Mesendoderm (in vitro differentiated cells): ENCODE measurements at regions not wholly inside any gene's neighbourhood (a gene's known extent, or its start where the extent isn't known, plus 50 kb on each side); places are given as distances from the start of the nearest gene placed in this dataset.
"Not testable (repeated sequence)": the region's sequence is repeated elsewhere in the genome, so short reads cannot be mapped to it uniquely, and the experiment has no call there.

Experiments used
- DNase-seq: peaks from one replicate; pipeline ENCODE4 v3.0.0; 2013
- H2AK5ac ChIP-seq: 2 replicates; pipeline ENCODE4 v1.6.1; 2013; ENCODE audit warnings: low read length, inconsistent platforms
- H2BK120ac ChIP-seq: 2 replicates; pipeline ENCODE4 v1.6.1; 2013; ENCODE audit warnings: low read depth, mild to moderate bottlenecking, low read length, moderate library complexity, mixed read lengths
- H2BK15ac ChIP-seq: replicated peaks from 2 replicates; pipeline ENCODE4 v1.6.1; 2013; ENCODE audit warnings: low read depth, mild to moderate bottlenecking, moderate library complexity
- H2BK5ac ChIP-seq: 2 replicates; pipeline ENCODE4 v1.6.1; 2013; ENCODE audit warnings: low read length, inconsistent platforms
- H3K18ac ChIP-seq: 2 replicates; pipeline ENCODE4 v1.6.1; 2013; ENCODE audit warnings: mild to moderate bottlenecking, low read length, mixed read lengths
- H3K23ac ChIP-seq: one replicate; pipeline ENCODE4 v1.6.1; 2013; ENCODE audit warnings: low read length
- H3K27ac ChIP-seq: 2 replicates; pipeline ENCODE4 v1.5.1; 2013; ENCODE audit warnings: low read depth, mild to moderate bottlenecking, inconsistent platforms, low read length, moderate library complexity
- H3K27me3 ChIP-seq: 2 replicates; pipeline ENCODE4 v1.6.1; 2013; ENCODE audit warnings: low read length, control low read depth, mild to moderate bottlenecking, inconsistent platforms; ENCODE audit not compliant: insufficient read depth, poor library complexity
- H3K36me3 ChIP-seq: 2 replicates; pipeline ENCODE4 v1.6.1; 2013; ENCODE audit warnings: low read length, inconsistent platforms; ENCODE audit not compliant: control insufficient read depth, insufficient read depth
- H3K4ac ChIP-seq: one replicate; pipeline ENCODE4 v1.6.1; 2013; ENCODE audit warnings: low read depth, mild to moderate bottlenecking, low read length, moderate library complexity
- H3K4me1 ChIP-seq: 2 replicates; pipeline ENCODE4 v1.6.1; 2013; ENCODE audit warnings: low read depth, low read length, inconsistent platforms; ENCODE audit not compliant: control insufficient read depth
- H3K4me2 ChIP-seq: 2 replicates; pipeline ENCODE4 v1.6.1; 2013; ENCODE audit warnings: low read length
- H3K4me3 ChIP-seq: 2 replicates; pipeline ENCODE4 v1.5.1; 2013; ENCODE audit warnings: mild to moderate bottlenecking, low read length
- H3K56ac ChIP-seq: one replicate; pipeline ENCODE4 v1.6.1; 2013; ENCODE audit warnings: low read length
- H3K79me1 ChIP-seq: 2 replicates; pipeline ENCODE4 v1.6.1; 2013; ENCODE audit warnings: low read length, inconsistent platforms
- H3K79me2 ChIP-seq: 2 replicates; pipeline ENCODE4 v1.6.1; 2013; ENCODE audit warnings: mild to moderate bottlenecking, low read length; ENCODE audit not compliant: control insufficient read depth, insufficient read depth
- H3K9ac ChIP-seq: 2 replicates; pipeline ENCODE4 v1.6.1; 2013; ENCODE audit warnings: low read length, inconsistent platforms
- H4K5ac ChIP-seq: one replicate; pipeline ENCODE4 v1.6.1; 2013; ENCODE audit warnings: low read length
- H4K8ac ChIP-seq: one replicate; pipeline ENCODE4 v1.6.1; 2013; ENCODE audit warnings: low read depth, mild to moderate bottlenecking, control low read depth, low read length, moderate library complexity
- WGBS: extraction: QIAGEN DNeasy Blood & Tissue Kit; methylation state at CpG from one replicate; pipeline ENCODE4 v1.1.7; 2013; ENCODE audit warnings: low lambda C conversion rate, missing lambda C conversion rate; ENCODE audit not compliant: insufficient coverage; ENCODE audit errors: extremely low coverage; 5-methylcytosine and 5-hydroxymethylcytosine counted together

GRCh38 chr6:92647630-92648029, 771.7 kb downstream of the EPHA7 start:
- H3K18ac ChIP-seq, result no peak overlapping the region
- H3K4me2 ChIP-seq, result no peak overlapping the region
- H3K79me2 ChIP-seq, result no peaks in the 10 kb centered on the region
- H3K9ac ChIP-seq, result no peak overlapping the region
- H2BK5ac ChIP-seq, result no peak overlapping the region
- no peak overlapping the region for H3K4ac ChIP-seq
- no peak overlapping the region for H2AK5ac ChIP-seq
- no peak overlapping the region for H3K56ac ChIP-seq
- H3K79me1 ChIP-seq, result no peaks in the 10 kb centered on the region
- H2BK120ac ChIP-seq, result no peak overlapping the region
- H2BK15ac ChIP-seq, result no peak overlapping the region
- no peak overlapping the region for H3K23ac ChIP-seq
- no peak overlapping the region for H4K5ac ChIP-seq
- peak; percentile 17 for DNase-seq
- no peaks in the 10 kb centered on the region for H3K4me1 ChIP-seq
- WGBS, result no CpG with 5 or more reads among the region's 5 CpGs
- no peaks in the 10 kb centered on the region for H3K27me3 ChIP-seq
- H3K27ac ChIP-seq, result no peak overlapping the region
- H3K4me3 ChIP-seq, result no peak overlapping the region
- H3K36me3 ChIP-seq, result no peaks in the 10 kb centered on the region
- H4K8ac ChIP-seq, result no peak overlapping the region

- H2BK5ac ChIP-seq, H3K9ac ChIP-seq, H3K56ac ChIP-seq, H3K4me1 ChIP-seq, H3K36me3 ChIP-seq, H4K5ac ChIP-seq, H2AK5ac ChIP-seq, H3K4ac ChIP-seq, H4K8ac ChIP-seq, H3K27ac ChIP-seq, H3K23ac ChIP-seq, H3K4me2 ChIP-seq, H3K79me2 ChIP-seq, H2BK120ac ChIP-seq, H2BK15ac ChIP-seq, H3K27me3 ChIP-seq, H3K4me3 ChIP-seq, H3K79me1 ChIP-seq, H3K18ac ChIP-seq: not testable (repeated sequence)
- WGBS, result no CpG with 5 or more reads among the region's 25 CpGs
- peak; percentile 62 for DNase-seq
Observed at GRCh38 chr6:92644104-92644791, 775.1 kb downstream of the EPHA7 start.

- Histone ChIP-seq H2BK120ac (no peak overlapping the region), H4K5ac (no peak overlapping the region), H3K79me2 (no peaks in the 10 kb centered on the region), H3K56ac (no peak overlapping the region), H2BK15ac (no peak overlapping the region), H3K23ac (no peak overlapping the region), H3K36me3 (no peaks in the 10 kb centered on the region), H2AK5ac (no peak overlapping the region), H4K8ac (no peak overlapping the region), H3K4me1 (no peaks in the 10 kb centered on the region), H3K4me2 (no peak overlapping the region), H3K18ac (no peak overlapping the region), H3K4ac (no peak overlapping the region), H3K79me1 (no peaks in the 10 kb centered on the region), H3K27me3 (no peaks in the 10 kb centered on the region), H2BK5ac (no peak overlapping the region), H3K9ac (no peak overlapping the region), H3K4me3 (no peak overlapping the region), H3K27ac (no peak overlapping the region)
- WGBS, result no CpG with 5 or more reads among the region's 3 CpGs
- DNase-seq, result no peak
Observed at GRCh38 chr6:92635553-92636153, 783.7 kb downstream of the EPHA7 start.

GRCh38 chr6:92634561-92634960, 784.8 kb downstream of the EPHA7 start:
- no peaks in the 10 kb centered on the region for H3K36me3 ChIP-seq
- no peak overlapping the region for H2BK15ac ChIP-seq
- no peak overlapping the region for H3K56ac ChIP-seq
- no peak overlapping the region for H3K4me2 ChIP-seq
- H2BK120ac ChIP-seq, result no peak overlapping the region
- no peak overlapping the region for H4K8ac ChIP-seq
- H2AK5ac ChIP-seq, result no peak overlapping the region
- H4K5ac ChIP-seq, result no peak overlapping the region
- H3K27me3 ChIP-seq, result no peaks in the 10 kb centered on the region
- H3K4me3 ChIP-seq, result no peak overlapping the region
- DNase-seq, result no peak
- H3K18ac ChIP-seq, result no peak overlapping the region
- no peak overlapping the region for H3K23ac ChIP-seq
- no peaks in the 10 kb centered on the region for H3K4me1 ChIP-seq
- no peaks in the 10 kb centered on the region for H3K79me2 ChIP-seq
- H3K79me1 ChIP-seq, result no peaks in the 10 kb centered on the region
- no peak overlapping the region for H2BK5ac ChIP-seq
- WGBS, result no CpG with 5 or more reads among the region's 3 CpGs
- H3K4ac ChIP-seq, result no peak overlapping the region
- no peak overlapping the region for H3K9ac ChIP-seq
- no peak overlapping the region for H3K27ac ChIP-seq

GRCh38 chr6:92623431-92623830, 795.9 kb downstream of the EPHA7 start:
- Histone ChIP-seq H4K8ac (no peak overlapping the region), H3K27ac (no peak overlapping the region), H3K23ac (no peak overlapping the region), H3K79me1 (no peaks in the 10 kb centered on the region), H3K36me3 (no peaks in the 10 kb centered on the region), H2BK5ac (no peak overlapping the region), H3K4ac (no peak overlapping the region), H3K4me3 (no peak overlapping the region), H3K4me2 (no peak overlapping the region), H2AK5ac (no peak overlapping the region), H2BK120ac (no peak overlapping the region), H3K18ac (no peak overlapping the region), H2BK15ac (no peak overlapping the region), H3K4me1 (no peaks in the 10 kb centered on the region), H3K56ac (no peak overlapping the region), H3K9ac (no peak overlapping the region), H3K27me3 (no peaks in the 10 kb centered on the region), H4K5ac (no peak overlapping the region), H3K79me2 (no peaks in the 10 kb centered on the region)
- WGBS, result no CpG with 5 or more reads among the region's 2 CpGs
- DNase-seq, result no peak

- no peak overlapping the region for H3K4me3 ChIP-seq
- no peaks in the 10 kb centered on the region for H3K4me1 ChIP-seq
- no peaks in the 10 kb centered on the region for H3K79me2 ChIP-seq
- no peak overlapping the region for H3K27ac ChIP-seq
- no peak overlapping the region for H3K56ac ChIP-seq
- H3K27me3 ChIP-seq, result no peaks in the 10 kb centered on the region
- no peak overlapping the region for H2BK15ac ChIP-seq
- H4K5ac ChIP-seq, result no peak overlapping the region
- no peak overlapping the region for H2BK120ac ChIP-seq
- no peak overlapping the region for H3K4me2 ChIP-seq
- no peaks in the 10 kb centered on the region for H3K36me3 ChIP-seq
- no peak for DNase-seq
- no CpG with 5 or more reads among the region's 3 CpGs for WGBS
- no peak overlapping the region for H4K8ac ChIP-seq
- no peaks in the 10 kb centered on the region for H3K79me1 ChIP-seq
- no peak overlapping the region for H3K4ac ChIP-seq
- no peak overlapping the region for H3K18ac ChIP-seq
- H3K9ac ChIP-seq, result no peak overlapping the region
- no peak overlapping the region for H2BK5ac ChIP-seq
- no peak overlapping the region for H2AK5ac ChIP-seq
- H3K23ac ChIP-seq, result no peak overlapping the region
Observed at GRCh38 chr6:92617721-92618120, 801.6 kb downstream of the EPHA7 start.
